Astrocyte of the hippocampus (primary cell): ENCODE measurements at regions not wholly inside any gene's neighbourhood (a gene's known extent, or its start where the extent isn't known, plus 50 kb on each side); places are given as distances from the start of the nearest gene placed in this dataset.

Experiments used
- DNase-seq: peaks from one replicate; pipeline ENCODE4 v3.0.0; 2011; ENCODE audit warnings: low read depth, low spot score

DNA sequence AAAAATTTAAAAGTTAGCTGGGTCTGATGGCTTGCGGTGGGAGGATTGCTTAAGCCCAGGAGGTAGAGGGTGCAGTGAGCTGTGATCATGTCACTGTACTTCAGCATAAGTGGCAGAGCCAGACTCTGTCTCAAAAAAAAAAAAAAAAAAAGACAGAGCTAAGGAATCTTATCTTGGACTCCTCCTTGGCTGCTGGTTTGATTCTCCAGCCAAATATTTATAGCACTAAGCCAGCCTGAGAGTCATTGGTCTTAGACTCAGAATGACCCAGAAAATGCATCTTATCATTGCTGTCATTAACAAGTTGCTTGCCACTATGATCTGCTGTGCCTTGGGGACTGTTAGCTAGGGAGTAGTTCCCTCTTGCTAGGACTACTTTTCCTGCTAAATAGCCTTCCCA is 164.7 kb downstream of the GNAT3 start:
- DNase-seq: no peak

DNA sequence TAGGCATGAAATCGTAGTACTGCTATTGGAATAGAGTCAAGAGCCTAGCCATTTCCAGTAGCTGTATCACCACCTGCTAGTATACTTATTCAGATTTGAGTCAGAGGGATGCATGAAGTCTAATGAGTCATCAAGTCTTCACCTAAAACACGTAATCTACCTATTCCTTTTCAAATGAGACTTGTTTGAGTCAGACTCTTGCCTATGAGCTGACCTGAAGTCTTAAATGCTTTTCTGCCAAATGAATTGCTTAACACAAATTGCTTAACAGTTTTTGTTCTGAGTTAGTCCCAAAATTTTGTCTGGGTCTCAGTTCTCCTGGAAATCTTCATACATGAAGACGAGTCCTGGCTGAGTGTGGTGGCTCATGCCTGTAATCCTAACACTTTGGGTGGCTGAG is 165.2 kb downstream of the GNAT3 start:
- peak; percentile 34 for DNase-seq

DNA sequence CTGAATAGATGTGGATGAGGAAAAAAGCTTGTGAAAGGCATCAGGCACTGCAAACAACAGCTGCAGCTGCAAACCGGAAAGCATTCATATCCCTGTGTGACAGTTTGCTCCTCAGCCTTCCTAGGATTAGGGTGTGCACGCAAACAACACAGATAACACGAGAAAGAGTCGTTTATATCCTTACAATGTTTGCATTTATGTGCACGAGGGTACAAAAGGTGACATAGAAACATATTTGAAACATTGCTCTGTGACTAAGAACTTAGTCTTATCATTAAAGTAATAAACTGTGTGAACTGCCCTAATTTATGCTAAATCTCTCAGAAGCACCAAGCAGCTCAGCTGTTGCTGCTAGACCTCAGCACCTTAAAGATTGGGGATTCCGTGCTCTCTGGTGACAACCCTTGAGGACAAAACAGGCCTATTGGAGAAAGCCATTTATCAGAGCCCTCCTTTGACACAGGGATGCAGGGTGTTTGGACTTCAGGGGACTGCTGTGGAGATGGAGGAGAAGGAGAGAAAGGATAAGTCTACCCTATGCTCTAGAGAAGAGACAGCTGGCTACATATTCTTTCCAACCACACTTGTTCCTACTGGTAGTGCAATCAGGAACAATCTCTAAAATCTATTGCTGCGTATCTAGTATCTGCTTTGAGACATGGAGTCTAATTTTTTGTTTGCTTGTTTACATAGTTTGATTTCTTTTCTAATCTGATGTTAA is 176.2 kb downstream of the GNAT3 start:
- no peak for DNase-seq

DNA sequence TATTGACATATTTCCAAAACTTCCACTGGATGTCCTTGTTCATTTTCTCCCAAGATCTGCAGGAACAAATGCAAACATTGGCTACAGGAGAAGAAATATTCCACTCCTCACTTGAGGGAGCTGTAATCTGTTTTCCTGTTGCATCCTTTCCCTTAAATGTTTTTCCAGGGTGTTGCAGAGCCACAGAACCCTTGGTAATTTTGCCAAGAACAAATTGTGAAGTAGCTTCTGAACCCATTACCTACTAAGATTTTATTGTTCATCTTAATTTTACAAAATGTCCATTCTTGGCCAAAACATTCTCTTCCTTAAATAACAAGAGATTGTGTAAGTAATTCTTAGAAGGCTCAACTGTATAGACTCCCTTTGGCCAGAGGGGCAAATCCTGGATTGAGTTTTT is 177.0 kb downstream of the GNAT3 start:
- DNase-seq: no peak

DNA sequence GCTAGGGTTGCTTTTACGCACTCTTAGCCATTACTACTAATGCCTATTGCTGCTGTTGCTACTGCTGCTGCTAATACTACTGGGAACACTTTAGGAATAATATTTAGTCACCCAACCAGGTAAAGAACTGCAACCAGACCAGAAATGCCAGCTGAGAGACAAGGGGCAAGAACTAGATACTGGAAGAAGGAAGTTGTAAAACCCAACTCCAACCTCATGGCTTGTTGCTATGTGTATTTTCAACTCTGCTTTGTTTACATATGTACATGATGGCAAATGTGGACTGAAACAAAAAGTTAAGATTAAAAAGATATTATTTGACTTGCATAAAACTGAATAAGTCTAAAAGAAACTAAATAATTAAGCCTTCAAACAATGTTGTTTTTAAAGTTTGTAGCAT is 177.7 kb downstream of the GNAT3 start:
- DNase-seq: no peak

DNA sequence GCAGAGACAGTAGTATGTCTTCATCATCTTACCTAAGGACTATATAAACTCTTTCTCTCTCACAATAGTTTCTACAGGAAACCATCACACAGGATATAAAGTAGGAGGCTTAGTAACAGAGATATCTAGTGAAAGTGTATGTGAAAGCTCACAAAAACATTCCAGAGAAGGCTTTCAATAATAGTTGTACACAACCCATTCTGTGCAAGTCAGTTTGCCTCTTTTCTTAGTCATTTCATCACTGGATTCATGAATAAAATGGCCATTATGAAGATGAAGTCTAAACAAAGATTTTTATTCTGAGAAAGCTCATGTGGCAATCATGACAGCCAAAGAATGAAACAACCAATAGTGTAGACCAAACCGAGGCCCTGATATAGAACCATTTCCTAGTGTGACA is 178.8 kb downstream of the GNAT3 start:
- no peak for DNase-seq

DNA sequence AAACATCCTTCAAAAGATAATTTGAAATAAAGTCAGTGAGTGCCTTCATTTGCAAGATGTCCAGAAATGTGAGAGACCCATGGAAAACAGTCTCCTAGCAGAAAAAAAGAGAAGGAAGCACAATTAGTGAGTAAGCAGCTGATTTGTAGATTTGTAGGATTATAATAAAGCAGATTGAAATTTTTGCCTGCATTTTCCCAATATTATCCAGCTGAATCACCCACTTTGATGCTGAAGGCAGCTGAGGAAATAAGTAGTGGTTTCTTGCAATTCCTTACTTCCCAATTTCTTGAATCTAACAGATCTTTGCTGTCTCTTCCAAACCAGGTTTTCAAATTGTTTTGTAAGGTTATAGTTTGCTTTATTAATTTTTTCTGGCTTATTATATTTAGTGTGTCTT is 181.4 kb downstream of the GNAT3 start:
- peak; percentile 57 for DNase-seq

DNA sequence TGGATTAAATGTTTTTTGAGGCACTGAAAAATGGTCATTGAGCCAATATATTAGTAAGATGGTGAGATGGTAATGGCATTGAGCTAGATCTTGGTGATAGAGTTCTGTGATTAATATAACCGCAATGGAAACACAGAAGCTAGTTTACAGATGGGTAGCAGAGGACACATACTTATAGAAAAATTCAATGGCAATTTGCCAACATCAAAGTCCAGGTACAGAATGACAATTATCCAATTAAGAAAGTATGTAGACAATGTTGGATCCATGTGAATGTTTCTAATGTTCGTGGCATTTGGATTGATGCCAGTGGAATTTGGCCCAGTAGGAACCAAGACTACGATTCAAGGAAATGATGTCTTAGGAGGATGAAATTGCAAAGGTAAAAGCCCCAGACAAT is 187.8 kb downstream of the GNAT3 start:
- DNase-seq: peak; percentile 82

DNA sequence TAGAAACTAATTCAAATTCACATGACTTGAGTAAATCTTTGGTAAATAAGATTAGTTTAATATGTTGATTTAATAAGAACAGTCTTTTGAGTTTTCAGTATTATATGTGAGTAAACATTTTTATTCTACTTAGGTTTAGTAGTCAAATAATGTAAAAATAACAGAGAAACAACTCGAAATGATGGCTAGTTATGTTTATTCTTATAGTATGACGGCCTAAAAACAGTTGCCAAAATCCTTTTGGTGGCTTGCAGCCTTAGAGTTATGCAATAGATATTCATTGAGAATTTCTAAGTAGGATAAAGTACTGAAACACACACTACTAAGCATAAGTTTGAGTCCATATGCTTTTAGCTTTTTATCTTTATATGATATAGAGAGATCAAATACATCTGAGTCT is 184.8 kb downstream of the GNAI1 start:
- DNase-seq: no peak

DNA sequence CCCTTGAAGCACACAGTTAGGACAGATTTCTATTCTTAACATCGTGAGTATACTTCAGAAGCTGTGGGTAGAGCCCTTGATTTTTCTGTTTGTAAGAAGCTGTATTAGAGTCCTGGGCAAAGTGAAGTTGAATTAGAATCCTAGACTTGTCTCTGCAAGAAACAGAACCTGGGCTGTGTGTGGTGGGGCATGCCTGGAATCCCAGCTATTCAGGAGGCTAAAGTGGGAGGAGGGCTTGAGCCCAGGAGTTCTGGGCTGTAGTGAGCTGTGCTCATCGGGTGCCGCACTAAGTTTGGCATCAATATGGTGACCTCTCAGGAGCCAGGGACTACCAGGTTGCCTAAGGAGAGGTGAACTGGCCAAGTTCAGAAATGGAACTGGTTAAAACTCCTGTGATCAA is 183.4 kb downstream of the GNAI1 start:
- DNase-seq: no peak

DNA sequence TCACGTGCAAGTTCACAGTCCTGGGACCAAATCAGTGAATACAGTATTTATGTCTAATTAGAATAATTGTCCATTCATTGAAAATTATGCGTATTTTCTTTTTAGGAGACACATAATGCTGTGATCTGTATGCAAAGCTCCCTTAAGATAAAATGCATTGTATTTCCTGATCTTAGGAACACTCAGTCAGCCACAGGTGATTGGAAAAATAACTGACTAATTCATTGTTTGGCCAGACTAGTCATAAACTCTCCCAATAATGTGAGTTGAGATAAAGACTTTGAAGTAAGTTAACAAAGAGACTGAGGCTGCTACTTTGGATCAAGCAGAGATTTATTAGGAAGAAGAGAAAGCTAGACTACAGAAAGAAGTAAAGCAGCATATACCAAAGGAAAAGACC is 182.2 kb downstream of the GNAI1 start:
- DNase-seq: no peak

DNA sequence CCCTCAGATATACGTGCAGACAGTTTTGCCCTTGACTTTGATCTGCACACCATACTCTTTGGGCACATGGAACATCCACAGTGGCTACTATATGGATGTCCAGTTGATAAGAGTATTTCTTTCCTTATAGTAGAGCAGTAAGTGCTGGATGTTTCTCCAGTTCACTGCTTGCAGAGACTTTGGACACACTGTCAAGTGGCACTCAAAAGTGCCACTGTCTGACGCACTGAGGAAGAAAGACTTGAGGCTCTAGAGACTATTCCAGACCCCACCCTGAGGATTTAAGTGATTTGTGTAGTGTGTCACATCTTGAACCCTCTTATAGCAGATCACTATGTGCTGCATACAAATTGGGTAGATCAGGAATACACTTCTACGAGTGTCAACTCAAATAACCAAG is 179.1 kb downstream of the GNAI1 start:
- DNase-seq: no peak

DNA sequence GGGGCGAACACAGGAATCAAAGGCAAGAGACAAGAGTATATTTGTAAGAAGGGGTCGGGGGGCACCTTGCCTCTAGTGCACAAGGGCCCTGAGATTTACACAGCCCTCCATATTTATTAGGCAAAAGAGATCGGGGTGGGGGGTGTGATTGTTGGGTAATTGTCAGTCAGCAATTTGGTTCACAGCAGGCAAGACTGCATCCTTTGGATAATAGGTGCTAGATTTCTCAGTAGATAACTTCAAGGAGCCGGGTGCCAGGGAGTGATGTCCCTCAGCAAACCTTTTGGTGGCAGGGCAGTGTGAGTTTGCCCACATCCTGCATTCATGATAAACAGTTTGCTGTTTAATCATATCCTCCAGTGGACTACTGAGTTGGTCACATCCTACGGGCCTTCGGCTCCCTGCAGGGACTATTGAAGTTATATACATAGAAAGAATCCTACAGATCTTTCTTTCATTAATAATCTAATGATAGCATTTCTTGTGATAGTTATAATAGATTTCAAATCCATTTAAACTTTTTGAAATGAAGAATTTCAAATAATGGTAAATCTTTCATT is 178.5 kb downstream of the GNAI1 start:
- no peak for DNase-seq

DNA sequence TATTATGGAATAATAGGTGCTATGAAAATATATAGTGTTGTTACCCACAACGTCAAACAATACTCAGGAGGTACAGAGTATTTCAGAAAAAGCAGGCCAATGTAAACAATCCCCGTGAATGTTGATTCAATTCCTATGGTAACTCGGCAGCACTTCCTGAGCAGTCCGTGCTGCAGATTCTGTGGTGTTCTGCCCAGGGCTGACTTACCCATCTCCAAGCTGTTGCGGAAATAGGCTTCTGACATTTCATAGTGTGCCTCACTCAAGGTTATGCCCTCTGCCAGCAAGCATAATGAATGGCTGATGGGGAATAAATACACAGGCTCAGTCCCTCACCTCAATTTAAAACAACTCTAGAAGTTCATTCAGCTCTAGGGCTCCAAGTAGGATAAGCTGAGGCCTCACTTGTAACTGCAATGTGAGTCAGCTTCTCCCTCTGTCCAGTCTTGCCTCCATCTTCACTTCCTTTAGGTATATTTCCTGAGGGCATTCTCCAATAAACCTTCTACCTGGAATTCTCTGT is 177.6 kb downstream of the GNAI1 start:
- peak; percentile 64 for DNase-seq

DNA sequence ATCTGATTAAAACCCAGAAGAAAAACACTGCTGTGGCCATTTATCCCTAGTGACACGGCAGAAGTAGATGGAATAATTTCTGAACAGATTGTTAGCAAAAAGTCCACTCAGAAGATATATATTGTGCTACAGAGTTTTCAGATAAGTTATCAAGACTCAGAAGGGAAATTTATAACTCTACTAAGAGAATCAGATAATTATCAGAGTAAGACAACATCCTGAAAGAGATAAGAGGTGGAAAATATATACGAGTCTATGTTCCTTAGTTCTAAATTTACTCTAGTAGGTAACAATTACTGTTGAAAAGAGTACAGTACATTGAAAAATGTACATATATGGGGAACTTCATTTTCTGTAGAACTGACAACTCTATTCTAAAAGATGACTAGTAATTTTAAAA is 176.7 kb downstream of the GNAI1 start:
- DNase-seq: no peak

DNA sequence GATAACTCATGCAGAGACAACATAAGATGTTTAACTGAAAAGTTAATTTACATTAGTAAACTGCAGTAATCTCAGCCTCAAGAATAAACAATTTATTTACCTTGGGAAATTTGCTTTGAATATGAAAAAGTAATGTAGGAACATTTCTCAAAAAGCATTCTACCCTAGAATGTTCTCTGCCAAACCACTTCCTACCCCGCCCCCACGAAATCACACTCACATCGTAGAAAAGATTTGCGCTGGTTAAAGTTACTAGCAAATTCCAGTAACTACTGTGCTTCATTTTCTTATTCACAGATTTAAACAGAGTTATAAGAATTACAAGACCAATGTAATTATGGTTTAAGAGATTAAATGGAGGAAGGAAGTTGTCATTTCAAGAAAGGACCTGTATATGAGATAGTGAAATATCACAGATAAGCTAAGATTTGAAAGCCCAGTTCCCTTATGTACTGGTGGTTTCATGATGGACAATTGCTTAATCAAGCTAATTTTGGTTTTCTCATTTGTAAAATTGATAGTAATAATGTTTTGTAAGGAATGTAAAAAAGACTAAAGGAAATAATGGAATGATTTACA is 175.4 kb downstream of the GNAI1 start:
- DNase-seq: no peak

DNA sequence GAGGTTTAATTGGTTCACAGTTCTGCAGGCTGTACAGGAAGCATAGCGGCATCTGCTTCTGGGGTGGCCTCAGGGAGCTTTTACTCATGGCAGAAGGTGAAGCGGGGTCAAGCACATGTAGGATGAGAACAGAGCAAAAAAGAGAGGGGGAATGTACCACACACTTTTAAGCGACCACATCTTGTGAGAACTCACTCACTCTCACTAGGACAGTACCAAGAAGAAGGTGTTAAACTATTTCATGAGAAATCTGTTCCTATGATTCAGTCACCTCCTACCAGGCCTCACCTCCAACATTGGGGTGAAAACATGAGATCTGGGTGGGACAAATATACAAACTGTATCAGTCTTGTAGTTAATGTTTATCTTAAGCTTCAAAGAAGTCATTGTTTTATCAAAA is 174.7 kb downstream of the GNAI1 start:
- no peak for DNase-seq

DNA sequence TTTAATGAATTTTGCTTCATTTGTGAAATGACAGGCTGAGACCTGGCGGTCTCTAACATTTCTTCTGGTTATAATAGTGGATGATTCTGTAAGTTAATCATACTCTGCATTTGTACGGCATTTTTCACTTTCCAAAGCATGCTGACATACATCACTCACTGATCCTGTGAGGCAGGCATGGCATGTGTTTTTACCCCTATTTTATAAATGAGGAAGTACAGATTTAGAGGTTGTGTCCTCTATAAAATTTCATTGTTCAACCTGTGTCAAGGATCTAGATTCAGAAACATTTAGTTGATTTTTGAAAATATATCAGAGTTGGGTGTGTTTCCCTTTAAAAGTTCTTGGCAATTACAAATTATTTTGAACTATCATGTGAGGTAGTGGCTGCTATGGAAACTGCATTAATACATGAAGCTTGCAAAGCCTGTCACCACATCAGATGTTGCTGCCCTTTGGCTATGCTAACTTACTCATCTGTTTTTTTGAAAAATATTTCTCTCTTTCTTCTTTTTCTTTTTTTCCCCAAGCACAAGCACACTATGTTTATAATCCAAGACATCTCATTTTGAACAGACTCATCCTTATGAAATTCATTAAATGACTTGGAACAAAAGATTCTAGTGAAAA is 172.7 kb downstream of the GNAI1 start:
- peak; percentile 24 for DNase-seq

DNA sequence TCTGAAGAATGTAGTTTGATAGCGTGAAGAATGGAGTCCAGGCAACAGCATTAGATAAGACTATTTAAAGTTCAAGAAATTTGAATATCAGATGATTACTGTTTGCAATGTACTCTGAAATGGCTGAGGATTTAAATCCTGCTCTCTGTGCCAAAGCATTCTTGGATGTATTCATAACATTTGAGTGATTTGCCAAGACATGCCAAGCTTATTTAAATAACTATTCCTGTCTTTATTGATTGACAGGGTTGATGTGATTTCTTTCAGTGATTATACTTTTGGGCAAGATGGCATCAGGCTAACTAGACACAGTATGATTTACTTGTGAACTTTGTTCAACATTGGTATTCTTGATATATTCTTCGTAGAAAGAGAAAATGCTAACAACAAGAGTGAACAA is 168.7 kb downstream of the GNAI1 start:
- DNase-seq: no peak

DNA sequence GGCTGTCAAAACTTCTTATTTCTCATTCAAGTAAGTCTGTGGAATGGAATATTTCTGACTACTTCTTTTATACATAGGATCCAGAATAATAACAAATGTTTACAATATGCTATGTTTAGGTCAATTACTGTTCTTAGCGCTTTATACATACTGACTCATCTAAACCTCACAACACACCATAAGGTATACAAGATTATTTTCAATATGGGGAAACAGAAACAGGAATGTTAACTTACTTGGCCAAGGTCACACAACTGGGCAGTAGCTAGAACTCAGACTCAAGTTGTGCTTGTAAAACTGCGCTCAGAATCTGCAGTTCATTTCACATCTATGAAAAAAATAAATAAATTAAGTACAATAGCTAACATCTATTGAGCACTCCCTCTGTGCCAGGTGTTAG is 168.0 kb downstream of the GNAI1 start:
- no peak for DNase-seq

DNA sequence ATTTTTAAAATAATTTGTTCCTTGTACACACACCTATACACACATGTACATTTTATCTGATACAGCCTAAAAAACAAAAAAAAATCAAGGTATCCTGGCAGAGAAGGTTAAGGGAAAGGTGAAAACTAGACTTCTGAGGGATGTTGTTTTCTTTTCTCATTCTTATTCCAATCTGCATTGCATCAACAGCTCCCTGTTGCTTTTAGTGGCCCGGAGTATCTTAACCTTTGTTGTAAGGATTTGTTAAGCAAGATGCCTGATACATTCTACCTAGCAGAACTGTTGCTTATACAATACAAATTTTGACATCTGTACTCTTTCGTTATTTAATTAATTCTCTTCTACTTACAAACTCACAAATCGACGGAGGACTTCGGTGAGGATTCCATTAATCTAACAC is 167.4 kb downstream of the GNAI1 start:
- DNase-seq: no peak

DNA sequence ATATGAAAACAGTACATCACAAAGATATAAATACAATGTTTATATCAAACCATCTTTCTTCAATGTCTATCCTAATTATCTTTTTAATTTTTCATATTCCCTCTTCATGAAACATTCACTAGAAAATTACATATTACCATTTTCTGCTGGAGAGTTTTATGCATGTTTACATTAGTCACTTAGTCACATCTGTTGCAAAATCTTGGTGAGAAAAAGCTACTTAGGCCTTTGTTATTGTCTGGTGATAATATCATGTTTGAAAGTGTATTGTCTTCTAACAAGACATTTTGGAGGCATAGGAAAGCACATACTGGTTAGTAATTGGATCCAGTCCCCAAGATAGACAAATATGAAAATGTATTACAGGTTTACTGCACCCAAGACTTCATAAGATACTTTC is 163.6 kb downstream of the GNAI1 start:
- no peak for DNase-seq

DNA sequence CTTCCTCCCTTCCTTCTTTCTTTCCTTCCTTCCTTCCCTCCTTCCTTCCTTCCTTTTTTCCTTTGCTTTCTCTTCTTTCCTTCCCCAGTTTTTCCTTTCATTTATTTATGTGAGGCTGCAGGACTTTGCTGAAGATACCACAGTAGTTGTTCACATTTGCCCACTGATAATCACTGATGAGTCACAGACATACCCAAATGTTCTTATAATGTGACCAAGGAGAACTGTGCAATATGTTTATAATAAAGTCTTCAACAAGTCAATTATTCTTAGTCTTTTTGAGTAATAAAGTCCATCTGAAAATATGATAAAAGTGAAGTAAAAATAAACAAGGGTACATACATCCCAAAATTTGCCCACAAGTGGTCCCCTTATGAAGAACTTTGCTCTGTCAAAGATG is 159.7 kb downstream of the GNAI1 start:
- DNase-seq: no peak
